ENCODE measurements at regions not wholly inside any gene's neighbourhood (a gene's known extent, or its start where the extent isn't known, plus 50 kb on each side); places are given as distances from the start of the nearest gene placed in this dataset.

- Histone ChIP-seq H3K27me3 (ENCODE audit: insufficient read depth, low read length) (peaks cover 19% of the 10 kb centered on the region), H3K9me3 (ENCODE audit: low read depth, low read length) (no peaks in the 10 kb centered on the region), H3K4me1 (ENCODE audit: insufficient read depth, low read length) (peaks cover 5% of the 10 kb centered on the region), H2AFZ (ENCODE audit: low read length) (no peak overlapping the region), H3K4me3 (ENCODE audit: insufficient read depth, low read length) (no peak overlapping the region), H3K27ac (ENCODE audit: low read depth, low read length) (no peak overlapping the region), H3K36me3 (ENCODE audit: insufficient read depth, low read length) (no peaks in the 10 kb centered on the region), H3K79me2 (ENCODE audit: insufficient read depth, low read length) (no peaks in the 10 kb centered on the region), H3K4me2 (ENCODE audit: insufficient read depth, low read length) (no peak overlapping the region), H4K20me1 (ENCODE audit: insufficient read depth, low read length) (no peaks in the 10 kb centered on the region)
- no peak for TF ChIP-seq CTCF (IDR thresholded peaks at IDR 0.05; ENCODE audit: extremely low read depth, low read depth, low read length)
- DNase-seq (ENCODE audit: insufficient read length, low spot score, missing footprints), result peak; percentile 85
These were observed 63.8 kb downstream of the FAM241B start for GRCh38 chr10:69693886-69694285.

GRCh38 chr10:69696073-69696731, 66.2 kb downstream of the FAM241B start:
- Histone ChIP-seq H3K4me1 (ENCODE audit: insufficient read depth, low read length) (peaks cover 5% of the 10 kb centered on the region), H3K79me2 (ENCODE audit: insufficient read depth, low read length) (no peaks in the 10 kb centered on the region), H4K20me1 (ENCODE audit: insufficient read depth, low read length) (no peaks in the 10 kb centered on the region), H3K27ac (ENCODE audit: low read depth, low read length) (no peak overlapping the region), H2AFZ (ENCODE audit: low read length) (no peak overlapping the region), H3K36me3 (ENCODE audit: insufficient read depth, low read length) (no peaks in the 10 kb centered on the region), H3K27me3 (ENCODE audit: insufficient read depth, low read length) (peaks cover 27% of the 10 kb centered on the region), H3K9me3 (ENCODE audit: low read depth, low read length) (no peaks in the 10 kb centered on the region), H3K4me3 (ENCODE audit: insufficient read depth, low read length) (no peak overlapping the region), H3K4me2 (ENCODE audit: insufficient read depth, low read length) (no peak overlapping the region)
- peak; percentile 89 for DNase-seq (ENCODE audit: insufficient read length, low spot score, missing footprints)
- TF ChIP-seq CTCF (IDR thresholded peaks at IDR 0.05; ENCODE audit: extremely low read depth, low read depth, low read length), result peak; percentile 78

GRCh38 chr10:69697006-69697405, 67.0 kb downstream of the FAM241B start:
- H4K20me1 ChIP-seq (ENCODE audit: insufficient read depth, low read length), result no peaks in the 10 kb centered on the region
- no peak for TF ChIP-seq CTCF (IDR thresholded peaks at IDR 0.05; ENCODE audit: extremely low read depth, low read depth, low read length)
- no peak overlapping the region for H2AFZ ChIP-seq (ENCODE audit: low read length)
- no peak overlapping the region for H3K4me3 ChIP-seq (ENCODE audit: insufficient read depth, low read length)
- H3K4me2 ChIP-seq (ENCODE audit: insufficient read depth, low read length), result no peak overlapping the region
- H3K36me3 ChIP-seq (ENCODE audit: insufficient read depth, low read length), result no peaks in the 10 kb centered on the region
- peaks cover 30% of the 10 kb centered on the region for H3K27me3 ChIP-seq (ENCODE audit: insufficient read depth, low read length)
- H3K79me2 ChIP-seq (ENCODE audit: insufficient read depth, low read length), result no peaks in the 10 kb centered on the region
- H3K9me3 ChIP-seq (ENCODE audit: low read depth, low read length), result no peaks in the 10 kb centered on the region
- DNase-seq (ENCODE audit: insufficient read length, low spot score, missing footprints), result no peak
- peaks cover 5% of the 10 kb centered on the region for H3K4me1 ChIP-seq (ENCODE audit: insufficient read depth, low read length)
- H3K27ac ChIP-seq (ENCODE audit: low read depth, low read length), result no peak overlapping the region

- H4K20me1 ChIP-seq (ENCODE audit: insufficient read depth, low read length), result no peaks in the 10 kb centered on the region
- H3K4me3 ChIP-seq (ENCODE audit: insufficient read depth, low read length), result no peak overlapping the region
- peaks cover 44% of the 10 kb centered on the region for H3K27me3 ChIP-seq (ENCODE audit: insufficient read depth, low read length)
- no peak overlapping the region for H3K4me2 ChIP-seq (ENCODE audit: insufficient read depth, low read length)
- H3K36me3 ChIP-seq (ENCODE audit: insufficient read depth, low read length), result no peaks in the 10 kb centered on the region
- H2AFZ ChIP-seq (ENCODE audit: low read length), result no peak overlapping the region
- peaks cover 2% of the 10 kb centered on the region for H3K4me1 ChIP-seq (ENCODE audit: insufficient read depth, low read length)
- H3K79me2 ChIP-seq (ENCODE audit: insufficient read depth, low read length), result no peaks in the 10 kb centered on the region
- TF ChIP-seq CTCF (IDR thresholded peaks at IDR 0.05; ENCODE audit: extremely low read depth, low read depth, low read length), result no peak
- no peak for DNase-seq (ENCODE audit: insufficient read length, low spot score, missing footprints)
- no peak overlapping the region for H3K27ac ChIP-seq (ENCODE audit: low read depth, low read length)
- peaks cover 3% of the 10 kb centered on the region for H3K9me3 ChIP-seq (ENCODE audit: low read depth, low read length)
These were observed 73.2 kb downstream of the FAM241B start for GRCh38 chr10:69703256-69703655.
